Inflammatory macrophage treated with lipopolysaccharide for 4 hours (primary cell): ENCODE measurements at regions not wholly inside any gene's neighbourhood (a gene's known extent, or its start where the extent isn't known, plus 50 kb on each side); places are given as distances from the start of the nearest gene placed in this dataset.
A peak's percentile ranks its signal among the peaks of the same experiment; 100 is the strongest.
"Not testable (repeated sequence)": the region's sequence is repeated elsewhere in the genome, so short reads cannot be mapped to it uniquely, and the experiment has no call there.

Experiments used
- DNase-seq: peaks from one replicate; pipeline ENCODE4 v3.0.0-alpha.2; 2020

DNA sequence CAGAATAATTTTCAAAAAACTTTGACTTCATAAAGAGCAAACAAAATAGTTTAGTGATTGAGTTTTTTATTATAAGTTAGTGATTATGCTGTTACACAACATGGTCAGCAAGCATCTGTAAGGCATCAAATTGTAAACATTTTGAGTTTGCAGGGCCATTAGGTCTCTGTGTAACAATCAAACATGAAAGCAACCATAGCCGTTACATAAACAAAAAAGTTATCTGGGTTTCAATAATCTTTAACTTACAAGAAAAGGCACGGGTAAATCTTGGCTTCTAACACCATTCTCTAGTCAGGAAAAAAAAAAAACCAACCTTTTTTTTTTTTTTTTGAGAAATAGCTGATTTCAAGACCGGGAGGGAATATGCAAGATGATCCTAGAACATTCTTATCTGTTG, 1941.1 kb downstream of the PCDH7 start:
- DNase-seq: no peak

DNA sequence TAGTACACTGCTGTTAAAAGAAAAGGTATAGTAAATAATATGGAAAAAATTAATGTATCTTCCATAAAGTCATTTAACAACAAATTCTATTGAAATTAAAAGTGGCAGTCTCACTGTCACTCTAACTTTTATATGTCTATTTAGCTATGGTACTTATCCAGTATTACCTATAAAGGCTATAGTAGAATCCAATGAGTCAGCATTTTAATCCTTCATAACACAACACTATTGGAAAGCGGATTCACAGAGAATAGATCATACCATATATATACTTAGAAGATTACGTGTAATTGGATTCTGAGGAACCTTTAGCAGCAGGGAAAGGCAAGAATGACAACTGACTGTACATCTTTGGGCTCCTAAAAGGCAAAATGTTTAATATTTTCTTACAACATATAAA, 1942.6 kb downstream of the PCDH7 start:
- DNase-seq: no peak

DNA sequence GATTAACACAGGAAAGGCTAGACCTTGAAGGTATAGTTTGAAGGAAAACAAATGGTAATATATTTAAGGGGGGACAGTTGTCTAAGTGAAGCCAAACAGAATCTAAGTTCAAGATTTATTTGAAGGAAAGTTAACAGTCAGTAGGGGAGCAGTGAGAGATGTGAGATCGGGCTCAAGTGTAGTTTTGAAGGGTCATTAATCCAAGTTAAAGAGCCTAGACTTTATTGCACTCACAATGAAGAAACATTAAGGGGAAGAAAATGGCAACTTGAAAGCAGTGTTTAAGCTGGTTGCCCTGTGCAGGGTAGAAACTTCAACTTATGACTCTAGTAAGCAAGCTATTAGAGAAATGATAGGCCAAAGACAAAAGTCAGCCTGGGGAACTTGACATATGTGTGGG, 1952.2 kb downstream of the PCDH7 start:
- no peak for DNase-seq

DNA sequence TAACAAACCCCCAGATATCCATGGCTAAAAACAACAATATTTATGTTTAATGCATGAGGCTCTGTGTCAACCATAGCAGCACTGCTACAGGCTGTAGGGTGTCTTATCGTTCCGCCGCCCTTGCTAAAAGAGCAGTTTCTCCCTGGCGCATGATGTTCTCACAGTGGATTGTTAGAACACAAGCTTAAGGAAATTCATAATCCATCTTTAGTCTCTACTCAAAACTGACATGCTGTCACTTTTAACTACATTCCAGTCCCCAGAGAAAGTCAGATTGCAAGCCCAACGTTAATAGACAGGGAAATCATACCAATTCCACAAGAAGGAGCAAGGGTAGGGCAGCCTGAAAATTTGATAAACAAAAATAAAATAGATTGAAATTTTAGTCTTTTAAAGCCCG, 1960.8 kb downstream of the PCDH7 start:
- no peak for DNase-seq

DNA sequence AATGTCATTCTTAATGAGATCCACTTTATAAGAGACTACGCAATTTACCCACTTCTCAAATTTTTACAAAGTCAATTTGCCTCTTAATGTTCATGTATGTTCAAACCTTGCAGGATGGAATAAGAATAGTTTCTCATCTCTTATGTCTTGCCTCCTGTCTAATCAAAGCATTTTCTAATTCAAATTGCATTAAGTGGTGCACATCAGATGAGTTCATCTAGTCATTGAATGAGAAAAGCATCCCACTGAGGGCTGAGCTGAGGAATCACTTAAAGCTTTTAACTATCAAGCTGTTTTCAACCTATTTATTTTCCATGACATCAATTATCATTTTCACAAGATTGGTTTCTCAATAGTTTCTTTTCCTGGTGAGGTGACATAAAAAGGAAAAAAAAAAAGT, 1964.0 kb downstream of the PCDH7 start:
- no peak for DNase-seq

DNA sequence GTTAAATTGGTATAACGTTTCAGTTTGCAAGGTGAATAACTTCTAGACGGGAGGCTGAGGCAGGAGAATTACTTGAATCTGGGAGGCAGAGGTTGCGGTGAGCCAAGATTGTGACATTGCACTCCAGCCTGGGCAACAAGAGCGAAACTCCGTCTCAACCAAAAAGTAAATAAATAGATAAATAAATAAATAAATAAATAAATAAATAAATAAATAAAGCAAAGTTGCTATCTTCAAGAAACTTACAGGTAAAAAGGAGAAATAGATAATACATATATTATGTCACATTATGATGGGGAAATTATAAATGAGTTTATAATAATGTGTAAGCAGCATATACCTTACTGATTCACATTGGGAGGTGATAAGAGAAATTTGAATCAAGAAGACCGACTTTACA, 1966.0 kb downstream of the PCDH7 start:
- DNase-seq: no peak

DNA sequence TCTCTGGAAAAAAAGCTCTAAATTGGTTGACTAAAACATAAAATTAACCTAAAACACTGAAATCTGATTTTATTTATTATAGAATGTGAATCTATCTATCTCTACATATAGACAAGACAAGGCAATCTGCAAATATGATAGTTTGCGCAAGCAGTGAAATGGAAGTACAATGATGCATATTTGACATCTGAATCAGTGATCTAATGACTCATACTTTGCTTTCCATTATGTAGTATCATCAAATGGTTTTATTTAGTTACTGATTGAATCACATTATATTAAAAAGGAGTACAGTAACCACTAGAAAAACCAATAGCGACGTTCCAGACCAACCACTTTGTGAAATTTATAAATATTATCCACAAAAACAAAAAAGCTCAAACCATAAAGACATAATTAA, 1969.3 kb downstream of the PCDH7 start:
- DNase-seq: no peak

DNA sequence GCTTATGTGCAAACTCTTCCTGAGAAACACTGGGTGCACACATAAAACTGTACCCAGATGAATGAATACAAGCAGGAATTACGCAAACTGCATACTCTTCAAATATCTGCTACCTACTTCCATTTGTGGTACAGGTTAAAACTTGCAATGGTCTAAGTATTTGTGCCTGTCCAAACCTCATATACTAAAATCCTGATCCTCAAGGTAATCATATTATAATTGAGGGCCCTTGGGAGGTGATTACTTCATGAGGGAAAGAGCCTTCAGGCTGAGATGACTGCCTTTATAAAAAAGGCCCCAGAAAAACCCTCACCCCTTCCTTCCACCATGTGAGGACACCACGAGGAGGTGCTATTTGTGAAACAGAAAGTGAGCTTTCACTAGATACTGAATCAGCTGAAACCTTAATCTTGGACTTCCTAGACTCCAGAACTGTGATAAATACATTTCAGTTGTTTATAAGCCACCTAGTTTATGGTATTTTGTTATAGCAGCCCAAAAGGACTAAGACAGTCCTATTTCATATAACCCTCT, 1977.2 kb downstream of the PCDH7 start:
- no peak for DNase-seq

DNA sequence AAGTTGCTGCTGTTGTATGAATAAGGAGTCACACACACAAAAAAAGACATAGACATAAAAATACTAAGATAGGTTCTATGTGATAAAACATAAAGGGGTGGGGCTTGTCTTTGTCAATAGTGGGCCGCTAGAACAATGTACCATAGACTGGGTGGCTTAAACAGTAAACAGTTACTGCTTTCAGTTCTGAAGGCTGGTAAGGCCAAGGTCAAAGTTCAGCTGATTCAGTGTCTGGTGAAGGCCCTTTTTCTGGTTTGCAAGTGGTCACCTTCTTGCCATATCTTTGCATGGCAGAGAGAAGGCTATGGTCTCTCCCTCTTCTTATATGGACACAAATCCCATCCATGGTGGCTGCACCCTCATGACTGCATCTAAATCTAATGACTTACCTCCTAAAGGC, 1980.7 kb downstream of the PCDH7 start:
- no peak for DNase-seq

DNA sequence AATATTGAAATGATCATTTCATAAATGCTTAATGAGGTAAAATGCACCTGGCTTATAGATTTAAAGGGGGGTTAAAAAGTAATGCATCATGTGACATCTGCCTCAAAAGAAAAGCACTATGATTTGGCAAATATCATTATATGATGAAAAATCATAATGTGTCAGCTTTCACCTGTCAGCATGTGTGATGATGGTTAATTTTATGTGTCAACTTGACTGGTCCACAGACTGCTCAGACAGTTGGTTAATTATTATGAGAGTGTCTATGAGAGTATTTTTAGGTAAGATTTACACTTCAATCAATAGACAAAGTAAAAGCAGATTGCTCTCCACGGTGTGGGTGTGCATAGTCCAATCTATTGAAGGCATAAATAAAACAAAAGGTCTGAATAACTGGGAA, 1986.7 kb downstream of the PCDH7 start:
- DNase-seq: no peak

DNA sequence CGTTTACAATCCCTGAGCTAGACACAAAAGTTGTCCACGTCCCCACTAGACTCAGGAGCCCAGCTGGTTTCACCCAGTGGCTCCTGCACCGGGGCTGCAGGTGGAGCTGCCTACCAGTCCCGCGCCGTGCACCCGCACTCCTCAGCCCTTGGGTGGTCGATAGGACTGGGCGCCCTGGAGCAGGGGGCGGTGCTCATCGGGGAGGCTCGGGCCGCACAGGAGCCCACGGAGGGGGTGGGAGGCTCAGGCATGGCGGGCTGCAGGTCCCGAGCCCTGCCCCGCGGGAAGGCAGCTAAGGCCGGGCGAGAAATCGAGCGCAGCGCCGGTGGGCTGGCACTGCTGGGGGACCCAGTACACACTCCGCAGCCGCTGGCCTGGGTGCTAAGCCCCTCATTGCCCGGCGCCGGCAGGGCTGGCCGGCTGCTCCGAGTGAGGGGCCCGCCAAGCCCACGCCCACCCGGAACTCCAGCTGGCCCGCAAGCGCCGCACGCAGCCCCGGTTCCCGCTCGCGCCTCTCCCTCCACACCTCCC, 1996.0 kb downstream of the PCDH7 start:
- DNase-seq: not testable (repeated sequence)

DNA sequence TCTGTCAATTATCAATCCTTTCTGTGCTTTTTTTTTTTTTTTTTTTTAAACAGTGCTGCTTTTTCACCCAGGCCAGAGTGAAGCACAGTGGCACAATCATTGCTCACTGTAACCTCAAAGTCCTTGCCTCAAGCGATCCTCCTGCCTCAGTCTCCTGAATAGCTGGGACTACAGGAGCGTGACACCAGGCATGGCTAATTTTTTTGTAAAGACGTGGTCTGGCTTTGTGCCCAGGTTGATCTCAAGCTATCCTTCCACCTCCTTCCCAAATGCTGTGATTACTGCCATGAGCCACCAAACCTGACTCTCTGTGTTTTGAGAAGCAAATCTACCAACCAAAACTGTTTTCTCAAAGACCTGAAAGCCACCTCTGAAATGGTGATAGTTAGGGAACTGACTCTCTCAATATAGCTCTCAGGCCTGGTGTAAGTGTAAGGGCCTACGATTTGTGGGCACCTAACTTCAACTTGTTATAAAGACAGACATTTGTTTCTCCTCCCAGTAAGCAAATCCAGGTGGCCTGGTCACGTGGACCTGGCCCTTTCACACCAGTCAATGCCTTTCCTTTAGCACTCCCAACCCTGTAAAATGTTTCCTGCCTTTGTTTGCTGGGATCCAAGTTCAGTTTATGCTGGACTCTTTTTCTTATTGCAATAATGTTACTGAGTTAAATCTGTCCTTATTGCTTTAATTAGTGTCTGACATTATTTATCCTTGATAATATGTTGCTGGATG, 2015.9 kb downstream of the PCDH7 start:
- DNase-seq: no peak

DNA sequence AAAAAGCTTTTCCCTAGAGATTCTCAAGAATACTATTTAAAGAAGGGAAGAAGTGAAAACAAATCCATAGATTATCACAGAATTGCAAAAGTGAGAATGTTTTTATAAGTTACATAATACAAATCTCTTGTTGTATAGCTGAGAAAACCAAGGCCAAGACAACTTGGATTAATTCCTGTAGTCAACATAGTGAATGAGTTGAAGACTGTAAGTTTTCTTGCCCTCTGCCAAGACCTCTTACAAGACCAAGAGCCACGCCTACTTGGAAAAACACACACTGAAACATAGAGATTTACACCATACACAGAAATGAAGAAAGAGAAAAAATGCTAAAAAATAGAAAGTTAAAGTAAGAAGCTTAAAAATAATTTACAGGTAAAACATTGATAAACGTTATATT, 2024.0 kb downstream of the PCDH7 start:
- no peak for DNase-seq

DNA sequence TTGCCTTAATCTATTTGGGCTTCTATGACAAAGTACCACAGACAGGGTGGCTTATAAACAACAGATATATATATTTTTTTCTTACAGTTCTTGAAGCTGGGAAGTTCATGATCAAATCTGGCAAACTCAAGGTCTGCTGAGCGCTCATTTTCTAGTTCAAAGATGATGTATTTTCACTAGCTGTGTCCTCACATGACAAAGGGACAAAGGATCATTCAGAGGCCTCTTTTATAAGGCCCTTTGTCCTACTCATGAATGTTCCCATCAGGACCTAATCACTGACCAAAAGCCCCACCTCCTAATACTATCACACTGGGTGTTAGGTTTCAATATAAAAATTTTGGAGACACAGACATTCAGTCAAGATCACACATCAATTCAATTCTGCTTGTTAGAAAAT, 2025.2 kb downstream of the PCDH7 start:
- no peak for DNase-seq

DNA sequence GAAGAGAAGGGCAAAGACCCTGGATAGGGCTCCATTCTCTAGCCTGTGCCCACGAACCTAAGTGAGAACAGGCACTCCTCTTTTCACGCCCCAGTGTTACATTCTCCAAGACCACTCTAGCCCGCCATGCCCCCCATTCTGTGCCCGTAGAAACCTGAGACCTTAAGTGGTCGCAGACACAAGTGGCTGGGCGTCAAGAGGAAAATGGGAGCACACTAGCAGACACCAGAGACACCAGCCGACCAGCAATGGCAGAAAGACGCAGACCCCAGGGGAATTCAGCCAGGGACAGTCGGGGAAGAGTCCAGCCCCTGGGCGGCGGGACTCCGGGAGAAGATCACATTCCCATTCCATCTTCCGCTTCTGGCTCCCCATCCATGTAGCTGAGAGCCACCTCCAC, 2027.9 kb downstream of the PCDH7 start:
- DNase-seq: no peak

DNA sequence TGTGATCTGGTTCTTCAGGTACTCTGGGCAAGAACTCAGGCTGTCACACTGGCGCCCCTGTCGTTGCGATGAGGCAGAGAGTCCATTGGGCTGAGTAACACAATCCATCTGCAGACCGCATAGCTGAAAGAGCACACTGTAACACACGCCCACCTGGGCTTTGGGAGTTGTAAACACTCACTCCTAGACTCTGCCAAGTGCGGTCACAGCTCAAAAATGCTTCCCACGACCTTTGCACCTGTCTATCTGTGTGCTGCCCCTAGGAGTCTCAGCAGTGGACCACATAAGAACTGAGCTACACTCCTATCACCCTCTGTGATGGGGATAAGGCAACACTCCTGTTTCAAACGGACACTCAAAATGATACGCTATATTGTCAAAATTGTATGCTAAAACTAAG, 2028.3 kb downstream of the PCDH7 start:
- no peak for DNase-seq

DNA sequence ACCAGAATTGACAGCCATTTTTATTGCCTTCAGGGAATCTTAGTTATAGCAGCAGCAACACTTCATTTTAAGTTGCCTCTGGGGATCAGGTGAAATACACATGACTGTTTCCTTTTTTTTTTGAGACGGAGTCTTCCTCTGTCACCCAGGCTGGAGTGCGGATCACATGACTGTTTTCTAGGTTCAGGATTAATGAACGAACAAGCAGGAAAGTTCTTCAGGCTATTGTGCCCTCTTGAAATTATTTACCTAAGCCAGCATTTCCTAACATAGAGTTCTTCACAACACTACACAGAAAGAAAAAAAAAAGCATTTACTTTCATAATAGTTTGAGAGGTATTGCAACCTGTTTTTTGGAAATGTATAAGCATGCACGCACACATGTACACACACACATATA, 2032.8 kb downstream of the PCDH7 start:
- no peak for DNase-seq

DNA sequence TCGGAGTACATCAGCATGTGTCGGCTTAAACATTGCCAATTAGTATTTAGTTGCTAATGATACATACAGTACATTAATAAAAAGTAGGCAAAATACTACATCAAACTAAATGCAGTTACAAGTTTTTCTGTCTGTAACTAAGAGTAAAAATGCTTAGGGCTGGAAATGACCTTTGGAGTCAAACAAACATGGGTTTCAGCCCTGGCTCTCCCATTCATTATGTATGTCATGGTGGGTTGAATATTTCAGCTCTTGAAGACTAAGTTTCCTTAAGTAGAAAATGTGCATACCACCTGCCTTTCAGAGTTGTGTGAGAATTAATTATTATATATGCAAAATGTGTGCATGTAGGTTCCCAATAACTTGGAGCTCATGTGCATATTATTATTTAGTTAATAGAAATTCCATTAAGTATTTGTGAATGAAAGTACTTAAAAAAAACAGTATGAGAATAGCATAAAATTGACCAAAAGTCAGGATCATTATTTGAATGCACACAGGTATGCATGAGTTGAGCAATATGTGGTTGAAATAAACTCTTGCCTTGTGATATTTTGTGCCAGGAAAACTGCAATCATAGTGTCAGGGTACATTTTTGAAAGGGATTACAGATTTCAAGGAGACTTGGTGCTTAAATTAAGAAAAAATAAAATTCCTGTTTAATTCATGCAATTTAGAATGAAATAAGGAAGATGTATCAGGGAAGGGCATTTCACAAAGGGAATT, 2048.7 kb downstream of the PCDH7 start:
- no peak for DNase-seq

DNA sequence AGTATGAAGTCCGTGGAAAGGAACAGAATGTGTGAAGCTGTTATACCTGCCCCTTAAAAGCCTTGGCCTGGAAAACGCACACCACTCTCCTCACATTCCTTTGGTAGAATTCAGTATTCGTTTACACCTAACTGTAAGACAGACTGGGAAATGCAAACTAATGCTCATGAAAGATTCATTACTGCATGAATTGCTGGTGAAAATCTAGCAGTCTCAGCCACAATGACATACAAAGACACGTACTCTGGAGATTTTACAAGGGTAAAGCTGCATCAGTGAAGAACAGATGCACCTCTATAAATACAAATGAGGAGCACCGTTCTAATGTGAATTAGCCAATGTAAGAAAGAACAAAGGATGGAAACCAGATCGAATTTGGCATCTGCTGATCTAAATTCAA, 2051.3 kb downstream of the PCDH7 start:
- DNase-seq: no peak

DNA sequence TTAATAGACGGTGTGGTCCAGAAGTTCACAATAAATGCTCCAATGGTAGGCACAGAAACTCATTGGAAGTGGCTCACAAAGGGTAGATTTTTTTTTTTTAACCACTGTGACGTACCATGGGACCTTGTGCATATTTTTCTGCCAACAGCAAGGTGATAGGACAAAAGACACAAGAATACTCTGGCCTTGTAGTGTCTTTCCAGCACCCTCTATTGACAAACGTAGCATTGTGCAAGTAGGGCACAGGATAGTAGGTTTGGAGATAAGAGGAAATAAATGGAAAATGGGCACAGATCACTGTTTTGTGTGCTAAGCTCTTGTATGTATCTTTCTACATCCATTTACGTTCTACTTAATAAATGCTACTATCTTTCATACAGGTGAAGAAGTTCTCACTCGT, 2054.9 kb downstream of the PCDH7 start:
- peak; percentile 49 for DNase-seq

DNA sequence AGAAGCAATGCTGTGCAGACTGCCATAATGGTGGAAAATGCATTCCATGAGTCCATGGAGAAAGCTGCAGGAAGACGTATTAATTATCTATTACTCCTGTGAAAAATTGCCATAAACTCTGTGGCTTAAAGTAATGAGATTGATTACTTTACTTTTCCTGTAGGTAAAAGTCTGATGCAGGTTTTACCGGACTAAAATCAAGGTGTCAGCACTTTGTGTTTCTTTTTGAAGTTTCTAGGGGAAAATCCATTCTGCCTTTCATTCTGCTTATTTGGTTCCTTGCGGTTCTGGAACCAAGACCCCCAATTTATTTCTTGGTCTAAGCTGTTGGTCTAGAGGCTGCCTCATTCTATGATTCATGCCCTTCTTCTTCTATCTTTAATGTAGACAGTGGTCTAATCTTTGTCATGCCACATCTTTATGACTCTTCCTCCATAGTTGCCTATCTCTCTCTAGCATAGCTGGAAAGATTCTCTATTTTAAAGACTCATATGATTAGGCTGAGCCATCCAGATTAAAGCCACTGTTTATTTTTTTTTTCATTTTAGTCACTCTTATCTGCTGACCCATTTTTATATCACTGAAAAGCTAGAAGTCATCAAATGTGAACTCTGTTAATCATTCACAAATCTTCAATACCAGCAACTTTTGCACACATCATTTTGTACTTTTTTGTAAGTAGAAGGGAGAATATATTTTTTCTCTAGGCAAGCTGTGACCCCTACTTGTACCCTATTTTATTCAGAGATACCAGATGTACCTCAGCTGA, 2056.4 kb downstream of the PCDH7 start:
- DNase-seq: no peak

DNA sequence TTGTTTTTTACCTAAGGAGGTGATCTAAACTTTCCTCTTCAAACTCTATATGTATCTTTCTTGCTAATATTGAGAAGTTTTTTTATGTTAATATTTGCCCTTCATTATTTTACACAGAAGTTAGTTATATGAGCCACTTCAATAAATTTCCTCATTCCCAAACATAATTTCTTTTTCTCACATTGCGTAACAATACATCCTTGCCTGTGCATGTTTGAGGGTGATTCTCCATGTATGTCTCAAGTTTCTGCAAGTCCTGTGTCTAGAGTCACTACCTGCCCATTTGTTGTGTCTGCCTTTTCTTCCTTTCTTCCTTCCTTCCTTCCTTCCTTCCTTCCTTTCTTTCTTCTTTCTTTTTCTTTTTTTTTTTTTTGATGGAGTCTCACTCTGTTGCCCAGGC, 2057.9 kb downstream of the PCDH7 start:
- no peak for DNase-seq

DNA sequence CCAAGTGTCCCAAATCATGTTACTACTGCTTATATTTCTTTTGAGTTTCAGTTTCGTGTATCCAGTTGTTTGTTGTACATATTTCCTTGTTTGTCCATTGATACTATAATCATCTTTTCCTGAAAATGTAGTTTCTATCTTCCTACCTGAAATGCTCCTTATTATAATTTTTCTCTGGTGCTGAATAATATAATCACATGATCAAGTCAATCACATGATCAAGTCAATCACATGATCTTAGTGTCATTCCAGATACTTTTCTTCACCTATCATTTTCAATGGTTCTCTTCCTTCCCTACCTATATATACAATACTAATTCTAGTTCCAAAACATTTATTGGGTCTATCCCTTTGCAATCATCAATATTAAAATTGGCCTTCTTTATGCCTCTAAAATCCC, 2058.8 kb downstream of the PCDH7 start:
- no peak for DNase-seq
